HuH-7.5 (cell line): ENCODE measurements at regions not wholly inside any gene's neighbourhood (a gene's known extent, or its start where the extent isn't known, plus 50 kb on each side); places are given as distances from the start of the nearest gene placed in this dataset.
"Not testable (repeated sequence)": the region's sequence is repeated elsewhere in the genome, so short reads cannot be mapped to it uniquely, and the experiment has no call there.

Experiments used
- DNase-seq: peaks from one replicate; pipeline ENCODE4 v3.0.0; 2011; ENCODE audit warnings: low spot score

DNA sequence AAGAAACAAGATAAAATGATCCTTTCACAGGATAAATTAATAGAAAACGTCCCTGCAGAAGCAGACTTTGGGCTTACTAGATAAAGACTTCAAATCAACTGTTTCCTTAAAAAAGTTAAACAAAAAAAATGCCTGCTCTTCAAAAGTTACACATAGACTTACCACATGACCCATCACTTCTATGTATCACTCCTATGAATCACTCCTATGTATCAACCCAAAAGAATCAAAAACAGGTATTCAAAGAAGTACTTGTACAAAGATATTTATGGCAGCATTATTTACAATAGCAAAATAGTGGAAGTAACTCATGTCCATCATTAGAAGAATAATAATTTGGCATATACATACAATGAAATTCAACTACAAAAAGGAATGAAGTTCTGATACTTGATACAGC, 56.3 kb upstream of the PRDM9 start:
- no peak for DNase-seq

DNA sequence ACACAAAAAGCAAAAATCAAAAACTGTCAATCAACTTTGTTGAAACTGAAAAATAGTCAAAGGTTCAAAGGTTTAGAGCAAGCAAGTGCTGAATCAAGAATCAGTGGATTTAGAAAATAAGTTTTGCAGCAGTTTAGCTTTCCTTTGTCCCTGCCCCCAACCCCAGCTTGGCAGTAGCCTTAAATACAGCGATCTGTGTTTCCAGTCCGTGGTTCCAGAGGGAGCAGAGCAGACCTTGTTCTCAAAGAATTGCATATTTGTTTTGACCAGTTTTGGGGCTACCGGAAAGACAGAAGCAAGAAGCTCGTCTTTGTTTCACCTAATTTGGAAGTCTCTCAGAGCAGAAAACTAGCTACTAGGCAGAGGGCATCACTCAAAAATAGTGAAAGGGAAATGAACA, 57.2 kb upstream of the PRDM9 start:
- no peak for DNase-seq

DNA sequence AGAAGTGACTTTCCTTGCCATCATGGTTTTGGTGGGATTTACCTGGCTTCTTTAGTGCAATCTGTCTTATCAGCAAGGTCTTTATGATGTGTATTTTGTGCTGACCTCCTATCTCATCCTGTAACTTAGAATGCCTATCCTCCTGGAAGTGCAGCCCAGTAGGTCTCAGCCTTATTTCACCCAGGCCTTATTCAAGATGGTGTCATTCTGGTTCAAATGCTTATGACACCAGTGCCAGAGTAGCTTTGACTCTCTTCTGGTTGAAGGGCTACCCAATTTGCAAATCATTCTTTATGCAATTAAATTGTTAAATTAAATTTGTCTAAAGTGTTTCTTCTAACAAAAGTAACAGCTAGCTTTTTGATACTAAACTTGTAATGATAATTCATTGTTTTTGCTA, 58.8 kb upstream of the PRDM9 start:
- no peak for DNase-seq

DNA sequence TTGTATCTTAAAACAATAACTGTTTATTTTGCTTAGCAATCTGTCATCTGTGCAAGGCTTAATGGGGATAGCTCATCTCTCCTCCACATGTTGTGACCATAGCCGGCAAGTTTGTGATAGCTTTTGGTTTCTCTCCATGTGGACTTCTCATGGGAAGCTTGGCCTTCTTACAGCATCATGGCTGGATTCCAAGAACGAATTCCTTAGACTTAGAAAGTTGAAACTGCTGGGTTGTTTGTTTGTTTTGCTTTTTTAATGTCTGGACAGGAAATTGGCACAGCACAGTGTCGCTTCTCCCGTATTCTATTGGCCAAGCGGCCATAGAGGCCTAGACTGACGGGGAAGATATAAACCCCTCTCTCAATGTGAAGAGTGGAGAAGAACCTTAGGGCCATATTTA, 61.0 kb upstream of the PRDM9 start:
- DNase-seq, result no peak

DNA sequence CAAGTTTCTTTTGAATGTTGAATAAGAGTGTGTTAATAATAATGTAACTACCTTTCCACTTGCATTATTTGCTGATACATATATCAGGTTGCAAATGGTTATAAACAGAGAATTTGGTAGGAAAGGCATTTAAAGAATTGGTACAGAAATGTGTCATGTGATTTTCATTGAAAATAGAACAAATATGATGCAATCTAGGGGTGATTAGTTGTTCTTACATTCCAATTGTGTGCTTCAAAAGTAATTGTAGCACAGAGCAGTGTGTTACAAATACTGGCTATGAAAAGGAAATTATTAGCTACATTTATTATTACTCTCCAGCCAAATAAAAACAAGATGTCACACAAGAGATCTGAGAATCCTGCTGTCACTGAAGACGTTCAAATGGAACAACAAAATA, 61.8 kb upstream of the PRDM9 start:
- no peak for DNase-seq

DNA sequence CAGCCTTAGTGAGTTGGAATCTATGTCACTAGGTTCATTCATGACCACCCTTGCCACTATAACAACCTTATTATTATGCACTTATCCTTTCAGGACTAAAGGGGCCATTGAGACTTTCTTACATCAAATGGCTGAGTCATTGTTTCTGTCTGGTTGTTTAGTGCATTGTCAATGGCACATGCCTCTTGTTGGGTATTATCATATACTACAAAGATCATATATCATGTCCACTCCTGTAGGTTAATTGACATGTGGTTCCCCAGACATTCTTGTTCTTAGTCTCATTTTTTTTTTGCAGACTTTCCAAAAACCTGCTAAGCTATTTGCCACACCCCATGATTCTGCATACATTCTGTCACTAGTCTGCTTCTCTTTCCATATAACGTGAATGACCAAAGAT, 66.7 kb upstream of the PRDM9 start:
- no peak for DNase-seq

DNA sequence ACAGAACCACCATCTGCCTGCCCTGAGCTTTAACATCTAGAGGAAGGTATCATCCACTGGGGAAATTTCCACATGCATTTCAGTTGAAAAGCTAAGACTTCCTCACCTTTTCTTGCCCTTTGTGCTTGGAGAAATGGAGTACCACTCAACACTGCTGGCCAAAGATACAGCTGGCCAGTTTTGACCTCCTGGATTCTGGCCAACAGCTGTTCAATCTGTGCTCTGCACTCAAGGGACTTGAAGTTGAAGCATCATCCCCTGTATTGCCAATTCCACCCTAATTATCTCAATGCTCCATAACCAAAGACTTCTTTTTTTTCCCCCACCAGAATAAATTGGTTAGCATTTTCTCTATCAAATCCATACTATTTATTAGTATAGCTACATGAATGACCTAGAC, 70.4 kb upstream of the PRDM9 start:
- no peak for DNase-seq

DNA sequence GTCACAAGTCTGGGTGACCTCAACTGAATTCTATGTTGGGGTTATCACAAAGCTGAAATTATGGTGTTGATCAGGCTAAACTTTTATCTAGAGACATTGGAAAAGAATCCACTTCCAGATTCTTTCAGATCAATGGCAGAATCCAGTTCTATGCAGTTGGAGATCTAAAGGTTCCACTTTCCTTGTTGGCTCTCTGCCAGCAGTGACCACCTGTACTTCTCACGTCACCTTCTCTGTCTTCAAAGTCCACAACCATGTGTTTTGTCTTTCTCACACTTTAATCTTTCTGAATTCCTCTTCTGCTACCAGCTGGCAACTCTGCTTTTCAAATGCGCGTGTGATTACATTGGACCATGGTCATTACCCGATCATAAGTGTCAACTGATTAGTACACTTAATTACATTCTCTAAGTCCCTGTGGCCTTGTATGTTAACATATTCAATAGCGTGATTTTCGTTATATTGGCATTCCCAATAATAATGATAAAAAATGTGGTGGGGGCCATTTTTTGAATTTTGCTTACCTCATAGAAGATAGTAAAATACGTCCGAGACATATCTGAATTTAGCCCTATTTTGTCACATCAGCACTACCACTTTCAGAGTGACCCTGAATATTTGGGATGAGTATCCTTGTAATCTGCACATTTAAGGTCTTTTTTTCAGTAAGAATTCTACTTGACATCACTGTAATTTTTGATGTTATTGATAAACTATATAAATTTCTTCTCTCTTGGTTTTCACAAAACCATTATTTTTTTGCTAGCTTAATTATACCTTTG, 73.7 kb upstream of the PRDM9 start:
- no peak for DNase-seq

DNA sequence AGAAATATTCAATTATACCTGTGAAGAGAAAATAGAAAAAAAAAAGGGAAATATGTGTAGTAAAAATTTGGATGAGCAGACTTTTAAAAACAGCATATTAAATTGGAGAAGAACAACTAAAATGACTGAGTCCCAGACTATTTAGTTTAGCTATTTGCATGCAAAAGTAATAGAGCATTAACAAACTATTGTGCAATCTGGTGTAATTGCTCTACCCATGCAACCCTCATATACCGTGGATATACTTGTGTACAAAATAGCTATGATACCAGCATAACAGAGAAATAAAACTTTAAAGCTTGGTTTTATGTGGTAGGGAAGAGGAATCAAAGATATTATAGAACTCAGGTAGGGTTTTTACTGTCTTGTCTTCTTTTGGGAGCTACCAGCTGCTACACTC, 78.7 kb upstream of the PRDM9 start:
- DNase-seq, result no peak

DNA sequence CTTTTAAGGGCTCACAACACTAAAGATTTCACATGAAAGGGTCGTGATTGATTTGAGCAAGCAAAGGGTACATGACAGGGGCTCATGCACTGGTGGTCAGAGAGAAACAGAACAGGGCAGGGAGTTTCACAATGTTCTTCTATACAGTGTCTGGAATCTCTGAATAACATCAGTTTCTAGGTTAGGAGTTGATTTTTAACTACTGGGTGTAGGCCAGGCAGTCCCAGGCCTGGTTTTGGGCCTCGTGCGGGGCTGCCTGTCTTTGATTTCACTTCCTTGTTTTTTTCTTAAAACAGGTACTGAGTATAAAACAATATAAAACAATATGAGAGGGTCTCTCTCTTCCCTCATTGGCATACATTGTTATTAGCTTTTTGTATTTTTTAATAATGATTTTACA, 87.2 kb upstream of the PRDM9 start:
- not testable (repeated sequence) for DNase-seq

DNA sequence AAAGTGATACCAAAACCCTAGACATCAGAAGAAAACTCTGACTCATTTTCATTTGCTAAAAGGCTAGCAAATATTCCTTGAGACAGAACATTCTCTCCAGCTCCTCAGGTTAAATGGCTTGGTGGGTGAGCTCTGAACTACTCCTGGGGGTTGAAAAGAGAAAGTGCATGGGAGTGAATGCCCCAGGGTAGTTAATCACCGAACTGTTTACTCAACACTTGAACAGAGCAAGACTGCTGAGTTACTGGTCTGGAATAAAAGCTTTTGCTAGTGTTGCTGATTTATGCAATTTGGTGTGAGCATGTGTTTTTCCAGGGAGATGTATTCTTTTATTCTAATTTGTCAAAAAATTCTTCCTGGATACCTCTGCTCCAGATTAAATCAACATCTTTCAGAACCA, 88.3 kb upstream of the PRDM9 start:
- DNase-seq, result peak; percentile 26

DNA sequence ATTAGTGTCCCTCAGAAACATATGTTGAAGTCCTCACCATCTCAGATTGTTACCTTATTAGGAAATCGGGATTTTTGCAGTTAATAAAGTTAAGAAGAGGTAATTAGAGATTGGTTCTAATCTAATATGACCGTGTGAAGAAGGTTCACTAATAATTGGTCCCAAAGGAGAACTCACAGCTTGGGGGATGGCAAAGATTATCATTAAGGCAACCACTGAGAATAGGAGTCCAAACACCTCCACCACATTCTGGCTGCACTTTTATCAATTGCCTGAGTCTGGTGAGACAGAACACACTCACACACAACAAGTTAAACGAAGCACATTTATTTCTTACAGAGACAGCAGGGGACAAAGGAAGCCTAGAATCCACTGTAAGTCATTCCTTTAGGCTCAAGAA, 94.9 kb upstream of the PRDM9 start:
- DNase-seq, result no peak

DNA sequence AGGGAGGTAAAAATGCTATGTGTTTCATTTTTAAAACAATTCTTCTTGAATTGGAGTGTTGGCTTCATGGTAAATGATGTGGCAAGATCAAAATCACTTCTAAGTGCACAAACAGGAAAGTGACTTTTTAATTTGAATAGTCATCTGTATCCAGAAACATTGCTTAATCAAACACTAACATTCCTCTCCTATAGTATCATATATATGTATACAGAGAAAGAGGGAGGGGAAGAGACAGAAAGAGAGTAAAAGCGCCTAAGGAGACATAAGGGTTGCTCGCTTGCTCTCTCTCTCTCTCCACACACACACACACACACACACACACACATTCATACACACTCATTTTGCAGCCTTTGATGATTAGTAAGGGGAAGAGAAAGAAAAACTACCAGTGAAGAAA, 95.4 kb upstream of the PRDM9 start:
- DNase-seq, result no peak

DNA sequence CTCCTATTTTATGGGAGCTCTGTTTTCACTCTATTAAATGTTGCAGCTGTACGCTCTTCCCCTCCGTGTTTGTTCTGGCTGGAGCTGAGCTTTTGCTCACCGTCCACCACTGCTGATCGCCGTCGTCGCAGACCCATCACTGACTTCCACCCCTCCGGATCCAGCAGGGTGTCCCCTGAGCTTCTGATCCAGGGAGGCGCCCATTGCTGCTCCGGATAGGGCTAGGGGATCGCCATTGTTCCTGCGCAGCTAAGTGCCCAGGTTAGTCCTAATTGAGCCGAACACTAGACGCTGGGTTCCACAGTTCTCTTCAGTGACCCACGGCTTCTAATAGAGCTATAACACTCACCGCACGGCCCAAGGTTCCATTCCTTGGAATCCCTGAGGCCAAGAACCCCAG, 96.2 kb upstream of the PRDM9 start:
- DNase-seq, result no peak

DNA sequence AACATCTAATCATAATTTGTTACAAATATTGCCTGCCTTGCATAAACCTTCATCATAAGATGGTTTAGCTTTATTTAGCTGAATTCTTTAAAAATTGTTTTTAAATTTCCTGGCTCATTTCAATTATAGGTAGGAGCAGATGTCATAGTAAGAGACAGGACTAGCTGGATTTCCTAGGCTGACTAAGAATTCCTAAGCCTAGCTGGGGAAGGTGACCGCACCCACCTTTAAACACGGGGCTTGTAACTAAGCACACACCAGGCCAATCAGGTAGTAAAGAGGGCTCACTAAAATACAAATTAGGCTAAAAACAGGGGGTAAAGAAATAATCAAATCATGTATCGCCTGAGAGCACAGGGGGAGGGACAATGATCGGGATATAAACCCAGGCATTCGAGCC, 96.6 kb upstream of the PRDM9 start:
- not testable (repeated sequence) for DNase-seq

DNA sequence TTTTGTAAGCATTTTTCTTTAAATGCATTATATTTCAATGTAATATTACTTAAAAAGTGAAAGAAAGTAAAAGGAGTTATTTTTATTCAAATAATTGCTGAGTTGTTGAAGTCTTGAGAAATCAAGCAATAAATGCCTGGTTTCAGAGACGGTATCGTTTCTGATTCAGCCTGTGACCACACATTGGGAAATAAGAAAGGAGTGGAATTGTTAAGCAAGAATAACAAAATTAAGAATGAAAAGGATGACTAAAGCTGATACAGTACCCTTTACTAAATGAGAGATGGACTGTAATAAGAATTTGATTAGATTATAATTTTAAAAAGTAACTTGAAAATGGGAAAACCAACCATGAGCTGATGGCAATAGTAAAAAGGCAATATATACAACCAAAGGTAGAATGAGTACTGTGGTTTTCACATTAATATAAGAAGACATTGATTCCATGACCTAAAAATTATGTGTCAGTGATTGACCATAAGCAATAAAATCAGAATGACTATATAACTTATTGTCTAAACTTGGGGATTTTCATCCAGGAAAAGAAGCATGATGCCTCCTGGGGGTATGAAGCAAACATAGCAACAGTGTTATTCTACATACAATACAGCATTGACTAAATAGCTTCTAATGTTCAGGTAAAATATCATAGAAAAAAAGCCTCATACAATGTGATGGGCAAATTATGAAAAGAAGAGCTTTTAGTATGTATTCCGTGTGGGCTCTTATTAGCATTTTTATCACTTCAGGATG, 101.9 kb upstream of the PRDM9 start:
- no peak for DNase-seq

DNA sequence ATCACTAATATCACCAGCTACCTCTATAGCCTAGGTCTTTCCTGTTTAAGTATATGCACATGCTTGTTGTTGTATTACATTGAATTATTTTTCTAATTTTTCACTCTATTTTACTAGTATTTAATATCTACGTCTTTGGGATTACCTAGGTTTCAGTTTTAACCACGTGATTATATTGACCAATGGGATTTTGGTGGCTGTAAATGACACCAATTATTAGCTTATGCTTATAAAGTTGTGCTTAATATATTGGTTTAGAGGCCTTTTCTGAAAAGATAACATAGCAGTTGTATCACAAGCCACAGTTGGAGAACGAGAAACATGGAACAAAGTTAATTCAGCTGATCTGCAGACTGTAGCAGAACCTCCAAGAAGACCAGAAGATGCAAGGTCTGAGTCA, 104.8 kb upstream of the PRDM9 start:
- DNase-seq, result no peak

DNA sequence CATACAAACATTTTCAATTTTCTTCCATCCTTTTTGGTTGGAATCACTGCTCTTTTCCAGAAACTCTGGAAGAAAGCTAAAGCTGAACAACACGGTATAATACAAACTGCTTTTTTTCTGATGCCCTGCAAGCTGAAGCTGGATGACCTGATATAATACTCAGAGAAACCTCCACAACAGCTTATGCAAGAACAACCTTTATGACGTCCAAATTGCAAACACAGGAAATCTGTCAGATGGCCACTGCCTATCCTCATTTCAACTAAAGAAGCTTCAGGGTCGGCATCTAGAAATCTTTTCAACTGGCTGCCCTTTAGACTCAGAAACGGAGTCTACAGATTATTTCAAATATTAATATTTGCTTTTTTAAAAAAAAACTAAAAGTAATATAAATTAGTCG, 106.5 kb upstream of the PRDM9 start:
- no peak for DNase-seq

DNA sequence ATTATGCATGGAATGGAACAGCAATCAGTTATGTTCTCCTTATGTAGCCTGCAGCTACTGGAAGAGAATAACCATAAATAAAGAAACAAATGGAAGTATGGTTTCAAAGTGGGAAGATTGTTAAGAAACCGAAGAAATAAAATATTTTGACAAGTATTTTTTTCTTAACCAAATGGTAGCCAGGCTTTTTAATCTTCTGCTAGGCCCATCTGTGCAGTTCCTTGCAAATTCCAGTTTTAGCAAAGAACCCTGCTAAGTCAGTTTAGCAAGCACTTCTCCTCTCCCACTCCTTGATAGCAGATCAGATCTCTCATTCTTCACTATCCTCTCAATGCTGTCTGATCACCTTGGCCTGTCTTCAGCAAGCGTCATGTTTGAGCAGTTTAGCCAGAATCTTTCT, 111.1 kb upstream of the PRDM9 start:
- DNase-seq, result no peak

DNA sequence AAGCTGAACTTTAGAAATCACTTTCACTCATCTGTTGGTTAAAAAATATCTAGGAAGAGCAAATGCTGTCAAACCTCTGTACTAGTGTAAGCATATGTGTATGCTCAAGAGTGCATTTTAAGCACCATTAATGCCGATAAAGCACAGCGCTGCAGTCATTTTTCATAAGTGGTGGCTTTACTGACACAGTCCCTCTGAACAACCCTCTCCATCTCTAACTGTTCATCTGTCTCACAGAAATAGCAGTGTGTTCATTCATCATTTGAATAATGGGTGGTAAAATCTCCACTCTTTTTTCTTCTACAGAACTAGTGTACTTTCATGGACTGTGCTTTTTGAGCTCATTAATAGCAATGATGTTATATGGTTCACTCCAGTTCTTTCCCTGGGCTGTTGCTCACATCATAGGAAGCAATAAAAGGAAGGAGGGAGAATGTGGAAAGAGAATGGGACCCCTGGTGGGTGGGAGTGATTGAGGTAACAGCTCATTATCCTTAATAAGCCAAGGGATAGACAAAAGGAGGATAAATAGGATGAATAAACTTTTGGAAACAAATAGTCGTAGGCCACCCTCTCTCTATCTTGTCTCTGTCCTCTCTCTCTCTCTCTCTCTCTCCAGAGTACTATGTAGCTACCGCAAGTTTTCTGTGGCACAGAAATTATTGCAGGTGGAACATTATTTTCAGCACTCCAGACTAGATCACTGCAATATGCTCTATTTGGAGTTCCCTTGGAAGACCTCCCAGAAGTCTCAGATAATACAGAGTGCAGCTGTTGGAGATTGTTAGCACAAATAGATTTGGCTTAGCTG, 117.9 kb upstream of the PRDM9 start:
- DNase-seq, result no peak

DNA sequence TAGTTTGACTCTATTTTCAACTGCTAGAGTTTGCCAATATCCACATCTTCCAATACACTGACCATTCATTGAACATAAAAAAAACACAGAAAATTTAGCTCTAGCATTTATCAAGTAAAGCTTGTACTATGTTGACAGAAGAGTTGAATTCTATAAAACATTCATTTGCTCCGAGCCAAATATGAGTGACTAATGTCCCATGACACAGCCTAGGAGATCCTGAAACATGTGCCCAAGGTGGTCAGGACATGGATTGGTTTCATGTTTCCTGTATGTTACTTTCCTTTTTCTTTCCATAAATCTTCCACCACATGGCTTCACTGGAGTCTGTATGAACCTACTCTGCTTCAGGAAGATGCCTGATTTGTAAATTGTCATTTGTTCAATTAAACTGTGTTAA, 122.4 kb upstream of the PRDM9 start:
- DNase-seq, result no peak

DNA sequence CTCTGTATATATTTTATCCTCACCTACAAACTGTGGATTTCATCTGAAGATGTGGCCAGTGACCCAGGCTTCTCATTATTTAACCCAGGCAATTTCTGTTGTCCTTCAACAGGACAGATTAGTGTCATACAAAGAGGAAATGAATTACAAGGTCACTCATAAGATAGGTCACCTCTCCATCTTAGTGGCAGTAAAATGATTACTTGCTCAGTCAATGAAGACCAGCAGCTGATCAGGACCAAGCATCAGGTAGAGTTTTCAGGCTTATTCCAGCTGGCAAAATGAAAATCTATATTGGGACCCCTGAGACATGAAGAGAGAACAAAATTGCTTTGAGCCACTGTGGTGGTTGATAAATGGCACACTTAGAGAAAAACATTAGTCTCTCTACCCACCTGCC, 135.2 kb upstream of the PRDM9 start:
- no peak for DNase-seq

DNA sequence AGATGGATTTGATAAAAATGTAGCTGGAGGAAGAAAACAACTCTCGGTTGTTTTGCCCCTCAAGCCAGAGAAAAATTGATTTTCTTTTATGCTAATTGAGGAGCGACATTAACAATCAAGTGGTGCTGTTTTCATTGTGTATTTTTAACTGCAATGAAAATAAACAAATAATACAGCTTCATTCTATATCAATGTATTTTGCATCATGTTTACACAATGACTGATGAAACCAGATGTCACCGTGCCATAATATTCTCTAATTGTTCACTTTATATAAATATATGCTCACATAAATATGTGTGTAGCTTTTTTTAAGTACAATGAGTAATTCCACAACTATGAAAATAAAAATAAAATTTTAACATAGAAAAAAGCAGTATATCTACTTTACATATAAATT, 139.0 kb upstream of the PRDM9 start:
- no peak for DNase-seq
